ENCODE measurements at regions not wholly inside any gene's neighbourhood (a gene's known extent, or its start where the extent isn't known, plus 50 kb on each side); places are given as distances from the start of the nearest gene placed in this dataset.
A peak's percentile ranks its signal among the peaks of the same experiment; 100 is the strongest.
"Not testable (repeated sequence)": the region's sequence is repeated elsewhere in the genome, so short reads cannot be mapped to it uniquely, and the experiment has no call there.

DNA sequence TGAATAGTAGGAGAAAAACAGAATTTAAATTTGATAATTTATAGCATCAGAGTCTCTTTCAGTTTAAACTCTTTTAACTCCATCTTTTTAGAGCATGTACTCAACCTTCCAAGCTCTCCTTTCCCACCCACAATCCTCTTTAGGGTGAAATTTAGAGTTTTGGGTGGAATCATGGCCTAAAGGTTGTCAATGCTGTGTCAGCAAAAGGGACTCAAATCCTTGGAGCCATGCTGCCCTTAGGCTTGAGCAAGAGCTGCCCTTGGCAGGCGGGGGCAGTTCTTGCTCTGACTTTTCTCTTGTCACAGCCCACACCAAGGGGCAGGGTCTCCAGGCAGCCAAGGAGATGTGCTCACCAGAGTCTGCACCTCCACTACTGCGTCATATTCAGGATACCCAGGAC lies 102.4 kb downstream of the MTX3 start:
- TF ChIP-seq POLR2A (IDR thresholded peaks at IDR 0.05) = no peak
- TF ChIP-seq CTCF (IDR thresholded peaks at IDR 0.05) = no peak
- H3K27ac ChIP-seq = no peak overlapping the region
- no peaks in the 10 kb centered on the region for H3K27me3 ChIP-seq
- H3K4me1 ChIP-seq = no peaks in the 10 kb centered on the region
- no peaks in the 10 kb centered on the region for H3K9me3 ChIP-seq
- H3K36me3 ChIP-seq = no peaks in the 10 kb centered on the region
- H3K4me3 ChIP-seq = no peak overlapping the region
- DNase-seq = no peak

GRCh38 chr5:79886925-79887655 lies 104.0 kb downstream of the MTX3 start:
- no peak overlapping the region for H3K27ac ChIP-seq
- H3K9me3 ChIP-seq = no peaks in the 10 kb centered on the region
- H3K4me1 ChIP-seq = no peaks in the 10 kb centered on the region
- H3K36me3 ChIP-seq = no peaks in the 10 kb centered on the region
- TF ChIP-seq POLR2A (IDR thresholded peaks at IDR 0.05) (no peak), CTCF (IDR thresholded peaks at IDR 0.05) (no peak)
- no peaks in the 10 kb centered on the region for H3K27me3 ChIP-seq
- H3K4me3 ChIP-seq = no peak overlapping the region
- no peak for DNase-seq

- TF ChIP-seq CTCF (IDR thresholded peaks at IDR 0.05) (no peak), POLR2A (IDR thresholded peaks at IDR 0.05) (no peak)
- DNase-seq = no peak
- H3K9me3 ChIP-seq = no peaks in the 10 kb centered on the region
- H3K36me3 ChIP-seq = no peaks in the 10 kb centered on the region
- H3K4me1 ChIP-seq = no peaks in the 10 kb centered on the region
- no peak overlapping the region for H3K4me3 ChIP-seq
- H3K27me3 ChIP-seq = no peaks in the 10 kb centered on the region
- no peak overlapping the region for H3K27ac ChIP-seq
Observed at GRCh38 chr5:79886456-79886855, 104.6 kb downstream of the MTX3 start.

GRCh38 chr5:79879880-79880279 lies 111.2 kb downstream of the MTX3 start:
- not testable (repeated sequence) for H3K4me3 ChIP-seq, DNase-seq, H3K36me3 ChIP-seq, H3K27ac ChIP-seq, H3K4me1 ChIP-seq, H3K9me3 ChIP-seq, H3K27me3 ChIP-seq

DNA sequence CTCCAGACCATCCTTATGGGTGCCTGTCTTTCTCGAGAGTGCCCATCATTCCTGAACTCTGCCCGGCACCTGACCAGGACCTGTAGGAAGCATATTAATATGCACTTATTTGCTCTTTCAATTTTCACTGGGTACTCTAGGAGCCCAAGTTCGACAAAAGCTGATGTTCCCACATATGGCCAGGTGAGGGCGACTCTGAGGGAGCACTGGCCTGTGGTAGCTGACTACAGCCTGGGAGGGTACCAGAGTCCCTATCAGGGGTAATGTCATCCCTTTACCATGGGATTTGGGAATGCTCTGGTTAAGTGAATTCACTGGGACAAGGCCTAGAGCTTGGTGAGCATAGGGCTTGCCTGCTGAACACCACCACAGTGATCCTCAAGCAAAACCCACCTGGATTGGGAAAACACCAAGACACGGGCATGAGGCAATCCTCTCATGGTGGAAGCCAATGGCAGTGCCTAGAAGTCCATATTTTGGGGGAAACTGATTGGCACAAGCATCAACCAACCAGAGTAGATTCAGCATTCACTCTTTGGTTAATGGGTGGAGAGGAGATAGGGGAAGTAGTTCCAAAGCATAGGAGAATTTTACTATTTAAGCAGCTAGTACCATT lies 112.2 kb downstream of the MTX3 start:
- no peak overlapping the region for H3K27ac ChIP-seq
- H3K36me3 ChIP-seq = no peaks in the 10 kb centered on the region
- H3K9me3 ChIP-seq = no peaks in the 10 kb centered on the region
- H3K27me3 ChIP-seq = no peaks in the 10 kb centered on the region
- no peak overlapping the region for H3K4me3 ChIP-seq
- no peaks in the 10 kb centered on the region for H3K4me1 ChIP-seq
- peak in 2 of 6 experiments; percentile 11 for TF ChIP-seq CTCF (IDR thresholded peaks at IDR 0.05)
- TF ChIP-seq POLR2A (IDR thresholded peaks at IDR 0.05) = no peak
- no peak for DNase-seq

- DNase-seq = no peak
- Histone ChIP-seq H3K4me3 (no peak overlapping the region), H3K27me3 (no peaks in the 10 kb centered on the region), H3K4me1 (no peaks in the 10 kb centered on the region), H3K9me3 (no peaks in the 10 kb centered on the region), H3K36me3 (no peaks in the 10 kb centered on the region), H3K27ac (no peak overlapping the region)
- TF ChIP-seq CTCF (IDR thresholded peaks at IDR 0.05) (no peak), POLR2A (IDR thresholded peaks at IDR 0.05) (no peak)
Observed at GRCh38 chr5:79878136-79878679, 112.9 kb downstream of the MTX3 start.
